Memory B cell (primary cell): ENCODE measurements at regions not wholly inside any gene's neighbourhood (a gene's known extent, or its start where the extent isn't known, plus 50 kb on each side); places are given as distances from the start of the nearest gene placed in this dataset.

ENCODE experiments used
- ATAC-seq: fragments of 150-1000 bp; cut with Tn5 transposase; 2 replicates; pipeline ENCODE4 v1.10.0; 2021; ENCODE audit warnings: low read depth, mild to moderate bottlenecking, moderate library complexity
- DNase-seq, 2 donors: peaks; one replicate each; pipeline ENCODE4 v3.0.0; 2022; ENCODE audit warnings: low spot score in 2 of 2
- H3K27ac Mint-ChIP-seq: one replicate; pipeline ENCODE4 v1.8.0; 2022; ENCODE audit warnings: mild to moderate bottlenecking, moderate library complexity, mixed read lengths
- H3K27me3 Mint-ChIP-seq: one replicate; pipeline ENCODE4 v1.8.0; 2022; ENCODE audit warnings: mixed read lengths
- H3K36me3 Mint-ChIP-seq: one replicate; pipeline ENCODE4 v1.8.0; 2022; ENCODE audit warnings: mild to moderate bottlenecking, mixed read lengths
- H3K4me1 Mint-ChIP-seq: one replicate; pipeline ENCODE4 v1.8.0; 2022; ENCODE audit warnings: mixed read lengths
- H3K4me3 Mint-ChIP-seq: one replicate; pipeline ENCODE4 v1.8.0; 2022; ENCODE audit warnings: mild to moderate bottlenecking, moderate library complexity, mixed read lengths
- H3K9me3 Mint-ChIP-seq: one replicate; pipeline ENCODE4 v1.8.0; 2022; ENCODE audit warnings: mixed read lengths

DNA sequence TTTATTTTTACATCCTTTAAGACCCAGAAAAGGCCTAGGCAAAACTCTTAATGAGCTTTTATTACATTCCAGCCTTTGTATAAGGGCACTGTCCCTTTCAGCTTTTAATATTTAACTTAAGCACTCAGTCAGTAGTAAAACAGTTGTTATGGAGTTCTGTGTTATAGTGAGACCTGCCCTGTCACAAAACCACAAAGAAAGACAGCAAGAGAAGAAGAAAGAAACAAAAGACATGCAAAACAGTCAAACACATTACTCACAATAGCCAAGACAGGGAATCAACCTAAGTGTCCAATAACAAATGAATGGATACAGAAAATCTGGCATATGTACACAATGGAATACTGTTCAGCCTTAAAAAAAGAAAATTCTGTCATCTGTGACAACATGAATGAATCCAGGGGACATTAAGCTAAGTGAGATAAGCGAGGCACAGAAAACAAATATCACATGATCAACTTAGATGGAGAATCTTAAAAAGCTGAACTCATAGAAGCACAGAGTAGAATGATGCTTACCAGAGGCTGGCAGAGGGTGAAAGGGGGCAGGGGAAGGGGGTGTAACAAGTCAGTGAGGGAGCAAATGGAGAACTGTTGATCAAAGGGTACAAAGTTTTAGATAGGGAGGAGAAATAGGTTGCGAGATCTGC, 63.8 kb upstream of the CCNG1 start:
- H3K9me3 Mint-ChIP-seq, result peaks cover 7% of the 10 kb centered on the region
- no peak overlapping the region for H3K4me3 Mint-ChIP-seq
- H3K4me1 Mint-ChIP-seq, result no peaks in the 10 kb centered on the region
- peaks cover 2% of the 10 kb centered on the region for H3K36me3 Mint-ChIP-seq
- no peak overlapping the region for H3K27ac Mint-ChIP-seq
- peaks cover 4% of the 10 kb centered on the region for H3K27me3 Mint-ChIP-seq
- DNase-seq (no peak), ATAC-seq (no peak)

GRCh38 chr5:163377982-163378381, 59.4 kb upstream of the CCNG1 start:
- DNase-seq, result no peak
- H3K4me1 Mint-ChIP-seq, result peaks cover 5% of the 10 kb centered on the region
- H3K27ac Mint-ChIP-seq, result no peak overlapping the region
- H3K4me3 Mint-ChIP-seq, result no peak overlapping the region
- H3K9me3 Mint-ChIP-seq, result peaks cover 6% of the 10 kb centered on the region
- no peaks in the 10 kb centered on the region for H3K36me3 Mint-ChIP-seq
- no peak for ATAC-seq
- peaks cover 7% of the 10 kb centered on the region for H3K27me3 Mint-ChIP-seq

DNA sequence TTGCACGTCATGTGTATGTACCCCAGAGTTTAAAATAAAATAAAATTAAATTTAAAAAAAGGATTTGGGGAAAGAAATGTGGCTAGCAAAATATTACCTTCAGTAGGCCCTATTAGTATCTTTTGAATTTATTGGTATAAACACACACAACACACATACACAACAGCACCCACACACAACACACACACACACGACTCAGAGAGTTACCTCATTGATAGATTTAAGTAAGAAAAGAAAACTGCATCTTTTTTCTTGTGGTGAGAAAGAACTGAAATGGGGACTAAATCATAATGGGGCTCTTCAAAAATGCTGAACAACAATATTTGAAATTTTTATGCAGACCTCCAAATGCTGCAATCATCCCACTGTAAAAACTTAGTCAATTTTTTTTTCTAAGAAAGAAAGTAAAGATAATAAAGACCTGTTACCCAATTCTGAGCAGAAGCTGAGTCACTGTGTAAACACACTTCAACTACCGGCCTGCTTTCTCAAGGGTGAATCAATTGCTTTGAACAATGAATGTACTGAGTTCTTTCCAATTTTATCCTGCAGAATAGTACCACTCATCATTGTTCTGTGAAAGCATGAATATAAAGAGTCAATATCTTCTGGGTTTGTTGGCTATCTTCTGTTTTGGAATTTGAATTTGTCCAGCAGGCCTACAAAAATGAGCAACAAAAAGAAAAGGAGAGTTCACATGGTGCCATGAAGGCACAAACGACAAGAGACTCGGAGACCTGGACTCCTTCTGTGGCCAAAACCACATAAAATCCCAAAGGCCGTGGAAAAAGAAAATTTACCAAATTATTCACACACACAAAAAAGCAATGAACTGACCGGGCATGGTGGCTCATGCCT, 57.9 kb upstream of the CCNG1 start:
- Mint-ChIP-seq H3K27me3 (peaks cover 8% of the 10 kb centered on the region), H3K4me3 (no peak overlapping the region), H3K27ac (no peak overlapping the region), H3K9me3 (peaks cover 6% of the 10 kb centered on the region), H3K36me3 (no peaks in the 10 kb centered on the region), H3K4me1 (peaks cover 5% of the 10 kb centered on the region)
- ATAC-seq (no peak), DNase-seq (no peak)

- H3K27ac Mint-ChIP-seq, result no peak overlapping the region
- H3K27me3 Mint-ChIP-seq, result peaks cover 9% of the 10 kb centered on the region
These were observed 55.6 kb upstream of the CCNG1 start for GRCh38 chr5:163381832-163382231.

GRCh38 chr5:163383754-163384153, 53.6 kb upstream of the CCNG1 start:
- Mint-ChIP-seq H3K4me1 (peaks cover 5% of the 10 kb centered on the region), H3K27me3 (peaks cover 7% of the 10 kb centered on the region), H3K36me3 (no peaks in the 10 kb centered on the region)

More at GRCh38 chr5:163381832-163382231, 55.6 kb upstream of the CCNG1 start:
- Mint-ChIP-seq H3K9me3 (peaks cover 1% of the 10 kb centered on the region), H3K36me3 (no peaks in the 10 kb centered on the region), H3K4me1 (peaks cover 5% of the 10 kb centered on the region), H3K4me3 (no peak overlapping the region)
- no peak for ATAC-seq
- no peak for DNase-seq

GRCh38 chr5:163384669-163385068, 52.7 kb upstream of the CCNG1 start:
- Mint-ChIP-seq H3K27me3 (peaks cover 7% of the 10 kb centered on the region), H3K4me1 (peaks cover 5% of the 10 kb centered on the region), H3K36me3 (no peaks in the 10 kb centered on the region), H3K4me3 (no peak overlapping the region), H3K9me3 (peaks cover 4% of the 10 kb centered on the region), H3K27ac (no peak overlapping the region)
- DNase-seq (no peak), ATAC-seq (no peak)

More at GRCh38 chr5:163383754-163384153, 53.6 kb upstream of the CCNG1 start:
- no peak overlapping the region for H3K4me3 Mint-ChIP-seq
- no peak overlapping the region for H3K27ac Mint-ChIP-seq
- peaks cover 3% of the 10 kb centered on the region for H3K9me3 Mint-ChIP-seq
- no peak for DNase-seq
- no peak for ATAC-seq

DNA sequence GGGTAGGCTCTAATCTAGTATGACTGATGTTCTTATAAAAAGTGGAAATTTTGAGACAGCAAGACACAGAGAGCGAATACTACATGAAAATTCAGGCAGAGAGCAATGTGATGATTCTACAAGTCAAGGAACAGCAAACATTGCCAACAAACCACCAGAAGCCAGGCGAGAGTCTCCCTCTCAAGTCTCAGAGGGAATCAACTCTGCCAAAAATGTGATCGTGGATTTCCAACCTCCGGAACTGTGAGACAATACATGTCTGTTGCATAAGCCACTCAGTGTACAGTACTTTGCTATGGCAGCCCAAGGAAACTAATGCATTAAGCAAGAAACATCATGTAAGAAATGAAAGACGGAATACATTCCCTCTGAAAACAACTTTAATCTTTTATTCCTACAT, 52.1 kb upstream of the CCNG1 start:
- Mint-ChIP-seq H3K27ac (no peak overlapping the region), H3K4me1 (peaks cover 5% of the 10 kb centered on the region)

GRCh38 chr5:163385824-163386223, 51.6 kb upstream of the CCNG1 start:
- no peak overlapping the region for H3K27ac Mint-ChIP-seq
- H3K27me3 Mint-ChIP-seq, result peaks cover 10% of the 10 kb centered on the region
- H3K4me3 Mint-ChIP-seq, result no peak overlapping the region
- no peak for DNase-seq
- no peaks in the 10 kb centered on the region for H3K36me3 Mint-ChIP-seq
- no peak for ATAC-seq
- H3K4me1 Mint-ChIP-seq, result peaks cover 5% of the 10 kb centered on the region
- peaks cover 7% of the 10 kb centered on the region for H3K9me3 Mint-ChIP-seq

More for the DNA sequence above, 52.1 kb upstream of the CCNG1 start:
- Mint-ChIP-seq H3K27me3 (peaks cover 7% of the 10 kb centered on the region), H3K4me3 (no peak overlapping the region), H3K36me3 (no peaks in the 10 kb centered on the region), H3K9me3 (peaks cover 4% of the 10 kb centered on the region)
- ATAC-seq (no peak), DNase-seq (no peak)

DNA sequence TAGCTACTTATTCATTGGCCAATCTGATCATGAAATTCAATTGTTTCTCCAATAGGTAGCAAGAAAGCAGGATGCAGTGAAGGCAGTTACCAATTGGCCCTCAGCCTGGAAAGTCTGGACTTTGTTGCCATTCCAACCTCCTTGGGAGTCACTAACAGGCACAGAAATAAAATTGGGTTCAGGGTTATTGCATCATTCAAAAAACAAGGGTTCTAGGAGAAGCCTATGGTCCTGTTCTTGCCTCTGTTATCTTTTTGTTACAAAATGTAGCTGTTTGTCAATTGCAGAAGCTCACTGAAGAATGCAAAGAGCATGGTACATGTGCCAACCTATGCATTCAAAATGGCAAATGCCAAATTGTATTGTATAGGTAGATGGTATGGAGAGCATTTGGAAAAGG, 51.0 kb upstream of the CCNG1 start:
- H3K9me3 Mint-ChIP-seq, result peaks cover 7% of the 10 kb centered on the region
- H3K36me3 Mint-ChIP-seq, result no peaks in the 10 kb centered on the region
- ATAC-seq, result no peak
- DNase-seq, result no peak
- H3K27ac Mint-ChIP-seq, result no peak overlapping the region
- no peak overlapping the region for H3K4me3 Mint-ChIP-seq
- H3K27me3 Mint-ChIP-seq, result peaks cover 13% of the 10 kb centered on the region
- peaks cover 5% of the 10 kb centered on the region for H3K4me1 Mint-ChIP-seq

GRCh38 chr5:163387589-163388343, 49.6 kb upstream of the CCNG1 start:
- DNase-seq (no peak), ATAC-seq (no peak)
- Mint-ChIP-seq H3K4me3 (no peak overlapping the region), H3K27ac (no peak overlapping the region), H3K9me3 (peaks cover 6% of the 10 kb centered on the region), H3K36me3 (no peaks in the 10 kb centered on the region), H3K4me1 (peaks cover under 1% of the 10 kb centered on the region), H3K27me3 (peaks cover 13% of the 10 kb centered on the region)
